Stimulated activated naive CD4-positive, alpha-beta T cell treated with Interleukin-2 at 50 U/mL for 16 hours (primary cell): ENCODE measurements at regions not wholly inside any gene's neighbourhood (a gene's known extent, or its start where the extent isn't known, plus 50 kb on each side); places are given as distances from the start of the nearest gene placed in this dataset.
"Not testable (repeated sequence)": the region's sequence is repeated elsewhere in the genome, so short reads cannot be mapped to it uniquely, and the experiment has no call there.

ENCODE experiments used
- DNase-seq: peaks from one replicate; lab custom pipeline; 2025; lab: John Stamatoyannopoulos, UW

DNA sequence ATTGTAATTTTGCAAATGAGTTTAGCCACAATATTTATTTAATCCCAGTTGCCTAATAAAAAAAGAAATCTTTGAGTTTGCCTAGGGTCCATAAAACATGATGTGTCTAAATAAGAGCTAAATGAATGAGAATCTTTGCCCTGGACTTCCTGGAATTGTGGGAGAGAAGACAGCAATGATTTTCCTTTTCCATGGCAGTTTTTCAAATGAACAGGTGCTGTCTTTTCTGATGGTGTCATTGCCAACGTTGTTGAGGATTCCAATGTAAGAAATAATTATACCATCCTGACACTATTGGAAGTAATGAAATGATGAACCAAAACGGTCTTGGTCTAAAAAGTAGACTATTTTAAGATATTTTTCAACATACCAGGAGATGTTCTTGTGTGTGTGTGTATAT is 984.7 kb upstream of the CELF2 start:
- no peak for DNase-seq

DNA sequence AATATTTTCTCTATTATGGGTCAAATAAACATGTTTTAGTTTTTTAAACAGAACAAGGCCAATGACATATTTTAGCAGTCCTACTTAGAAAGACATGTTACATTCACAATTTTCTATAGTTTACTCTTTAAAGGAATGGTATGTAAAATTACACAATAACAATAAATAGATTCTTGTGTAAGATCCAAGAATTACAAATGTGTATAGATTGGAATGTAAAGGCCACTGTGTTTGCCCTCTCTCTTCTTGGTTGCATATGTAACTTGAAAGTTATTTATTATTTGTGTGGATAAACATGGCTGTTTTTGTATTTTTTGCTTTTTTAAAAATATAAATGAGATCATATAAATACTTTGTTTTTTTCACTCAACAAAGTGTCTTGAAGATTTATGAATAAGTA is 979.3 kb upstream of the CELF2 start:
- DNase-seq = no peak

DNA sequence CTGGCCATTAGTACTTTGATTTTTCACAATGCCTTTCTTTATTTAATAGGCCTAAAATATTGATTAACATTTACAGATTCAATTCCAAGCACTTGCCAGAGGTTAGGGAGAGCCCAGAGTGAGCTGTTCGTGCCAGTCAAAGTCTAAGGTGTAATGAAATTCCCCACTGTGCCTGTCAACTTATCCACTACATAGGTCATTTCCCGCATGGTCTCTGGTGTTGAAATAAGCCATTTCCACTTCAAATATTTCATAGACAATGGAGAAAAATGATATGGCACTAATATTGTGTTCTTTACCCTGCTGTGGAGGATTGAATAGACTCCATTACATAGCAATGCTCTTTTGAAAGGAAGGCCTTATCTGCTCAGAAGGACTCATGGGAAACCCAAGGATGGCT is 978.1 kb upstream of the CELF2 start:
- no peak for DNase-seq

DNA sequence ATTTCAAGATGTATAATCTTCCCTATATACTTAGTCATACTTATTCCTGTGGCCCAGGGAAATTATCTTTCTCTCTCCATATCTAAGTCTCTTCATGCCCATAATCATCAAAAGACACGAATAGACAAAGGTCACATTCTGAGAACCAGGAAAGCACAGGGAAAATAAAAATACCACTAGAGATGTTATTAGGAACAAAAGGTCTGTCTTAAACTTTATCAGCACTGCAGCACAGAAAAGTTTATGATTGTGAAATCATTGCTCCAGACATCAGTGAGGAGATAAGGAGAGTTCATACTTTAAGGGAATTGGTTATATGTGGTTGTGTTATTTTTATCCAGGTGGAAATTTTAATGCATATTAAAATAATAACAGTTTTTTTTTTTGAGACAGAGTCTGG is 974.6 kb upstream of the CELF2 start:
- DNase-seq = no peak

DNA sequence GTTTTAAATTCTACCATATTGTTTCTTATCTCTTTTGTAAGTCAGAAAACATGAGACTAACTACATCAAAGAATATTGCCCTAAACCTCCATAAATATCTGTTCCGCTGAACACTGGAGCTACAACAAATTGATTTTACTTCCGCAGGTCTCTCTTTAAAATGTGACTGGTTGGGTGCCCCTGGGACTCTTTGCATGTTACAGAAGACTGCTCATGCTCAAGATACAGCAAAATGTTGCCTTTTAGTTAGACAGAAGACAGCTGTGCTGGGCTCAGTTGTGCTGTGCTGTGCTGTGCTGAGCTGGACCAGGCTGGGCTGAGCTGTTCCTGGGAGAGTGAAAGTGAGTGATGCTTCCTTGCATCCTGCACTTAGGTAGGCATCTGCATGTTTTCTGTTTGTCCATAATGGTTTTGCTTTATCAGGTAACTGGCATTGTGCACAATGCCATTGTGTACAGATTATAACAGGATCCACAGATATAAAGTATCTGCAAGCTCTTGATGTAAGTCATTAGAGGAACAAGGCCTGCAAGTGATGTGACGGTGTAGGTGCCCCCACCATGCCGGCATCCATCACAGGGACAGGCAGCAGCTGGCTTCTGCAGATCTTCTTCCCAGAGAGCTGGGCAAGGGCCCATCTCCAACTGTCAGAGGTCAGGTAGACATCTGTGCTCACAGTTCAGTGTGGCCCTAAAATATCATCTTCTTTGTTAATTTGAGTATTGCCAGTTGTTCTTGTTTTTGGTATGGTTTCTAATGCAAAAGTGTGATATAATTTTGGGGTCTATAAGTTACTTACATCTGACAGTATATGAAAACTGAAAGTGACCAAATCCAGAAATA is 972.5 kb upstream of the CELF2 start:
- no peak for DNase-seq

DNA sequence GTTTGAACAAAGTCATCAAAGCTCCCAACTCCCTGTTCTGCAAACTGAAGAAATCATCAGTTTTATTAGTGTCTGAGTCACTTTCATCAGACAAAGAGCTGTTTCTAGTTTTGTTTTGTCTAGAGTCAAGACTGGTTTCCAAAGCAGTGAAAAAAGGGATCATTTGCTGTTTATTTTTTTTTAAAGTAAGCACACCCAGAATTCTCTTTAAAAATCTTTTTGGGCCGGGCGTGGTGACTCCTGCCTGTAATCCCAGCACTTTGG is 972.0 kb upstream of the CELF2 start:
- DNase-seq = no peak

DNA sequence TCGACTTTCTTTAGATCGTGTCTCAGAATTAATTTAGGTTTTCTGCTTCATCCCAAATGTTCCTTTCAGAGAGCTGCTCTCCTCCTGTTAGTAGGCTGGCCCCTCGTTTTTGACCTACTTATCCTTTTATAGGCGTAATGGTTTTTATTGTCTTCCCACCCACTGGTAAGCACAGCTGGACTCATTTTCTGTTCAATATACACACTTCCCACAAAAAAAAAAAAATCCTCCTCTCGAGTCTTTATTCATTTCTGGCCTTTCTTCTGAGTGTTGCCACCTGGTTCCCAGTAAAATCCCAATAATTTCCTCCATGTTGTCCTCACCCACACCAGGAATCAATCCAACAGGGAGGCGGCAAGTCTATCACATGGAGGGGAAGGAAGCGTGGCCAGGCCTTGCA is 970.2 kb upstream of the CELF2 start:
- DNase-seq = no peak

DNA sequence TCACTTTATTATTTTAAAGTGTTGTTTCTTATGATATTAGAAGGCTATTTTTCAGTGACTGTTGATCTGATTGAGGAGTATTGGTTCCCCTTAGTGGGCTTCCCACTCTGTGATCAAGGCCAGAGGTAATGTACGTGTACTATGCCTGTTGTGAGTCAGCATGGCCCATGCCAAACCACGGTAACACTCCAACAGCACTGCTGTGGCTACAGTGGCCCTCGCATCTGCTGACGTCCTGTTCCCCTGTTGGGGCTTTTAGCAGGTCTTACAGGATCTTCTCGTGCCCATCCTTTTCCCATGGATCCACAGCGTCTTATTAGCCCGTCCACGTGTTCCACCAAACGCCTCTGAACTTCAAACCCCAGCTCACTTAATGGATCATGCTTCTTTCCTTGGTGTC is 964.6 kb upstream of the CELF2 start:
- no peak for DNase-seq

DNA sequence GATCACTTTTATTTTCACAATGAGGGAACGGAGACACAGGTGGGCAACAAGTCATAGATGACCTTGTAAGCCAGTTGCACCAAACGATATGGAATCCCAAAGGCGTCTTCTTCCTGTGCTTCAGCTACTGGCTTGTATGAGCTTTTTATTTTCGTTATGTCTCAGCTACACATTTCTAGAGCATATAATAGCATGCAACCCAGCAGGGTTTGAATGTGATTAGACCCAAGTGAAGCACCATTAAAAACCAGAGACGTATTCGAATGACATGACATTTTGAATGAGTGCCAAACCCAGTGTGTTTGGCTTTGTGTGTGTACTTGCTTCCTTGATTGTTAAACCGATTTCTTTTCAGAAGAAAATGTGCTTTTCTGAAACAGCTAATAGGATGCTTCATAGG is 963.2 kb upstream of the CELF2 start:
- DNase-seq = no peak

DNA sequence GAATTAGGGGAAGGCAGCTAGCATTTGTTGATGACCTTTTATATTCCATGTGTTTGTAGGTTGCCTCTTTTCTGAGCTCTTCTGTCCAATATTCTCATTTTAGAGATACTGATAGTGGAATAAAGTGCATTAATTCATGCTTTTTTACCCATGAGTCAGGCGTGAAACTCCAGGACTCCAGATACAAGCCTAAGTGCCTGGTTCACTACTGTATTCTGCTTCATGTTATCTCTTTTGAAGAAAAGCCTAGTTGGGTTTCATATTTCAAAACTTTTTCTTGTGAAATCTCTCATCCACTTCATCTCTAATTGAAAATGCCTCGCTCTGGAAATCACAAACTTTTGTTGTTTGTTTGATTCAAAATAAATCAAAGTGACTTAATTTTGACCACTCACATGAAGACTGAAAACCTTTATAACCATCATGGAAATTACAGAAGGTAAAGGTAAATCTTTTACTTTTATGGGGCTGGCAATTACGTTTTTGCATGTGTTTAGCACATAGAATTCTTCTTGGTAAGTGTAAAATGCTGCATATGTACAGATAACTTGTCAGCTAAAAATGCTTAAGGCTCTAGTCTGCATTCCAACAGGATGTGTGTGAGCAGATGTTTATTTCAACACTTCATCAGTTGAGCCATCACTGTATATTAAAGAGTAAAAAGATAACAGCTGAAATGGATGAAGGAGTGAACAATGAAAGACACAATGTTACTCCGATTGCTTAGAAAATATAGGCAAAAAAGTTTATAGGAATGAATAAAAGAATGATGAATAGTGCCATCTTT is 961.8 kb upstream of the CELF2 start:
- no peak for DNase-seq

DNA sequence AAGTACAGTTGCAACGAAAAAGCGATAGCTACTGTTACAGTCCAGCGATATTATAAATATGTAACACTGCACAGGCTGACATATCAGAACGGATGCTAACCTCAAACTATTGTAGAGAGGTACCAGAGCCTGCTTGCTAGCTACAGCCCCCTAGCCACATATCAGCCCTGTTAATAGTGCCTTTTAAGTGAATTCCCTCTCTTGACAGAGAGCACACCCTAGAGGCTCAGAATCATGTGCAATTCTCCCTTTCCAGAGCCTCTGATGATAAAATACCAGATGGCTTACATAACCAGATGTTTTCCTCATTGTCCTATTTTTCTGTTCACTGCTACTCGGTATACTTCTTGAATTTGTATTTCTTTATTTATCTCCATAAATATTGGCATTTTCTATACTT is 960.7 kb upstream of the CELF2 start:
- no peak for DNase-seq

DNA sequence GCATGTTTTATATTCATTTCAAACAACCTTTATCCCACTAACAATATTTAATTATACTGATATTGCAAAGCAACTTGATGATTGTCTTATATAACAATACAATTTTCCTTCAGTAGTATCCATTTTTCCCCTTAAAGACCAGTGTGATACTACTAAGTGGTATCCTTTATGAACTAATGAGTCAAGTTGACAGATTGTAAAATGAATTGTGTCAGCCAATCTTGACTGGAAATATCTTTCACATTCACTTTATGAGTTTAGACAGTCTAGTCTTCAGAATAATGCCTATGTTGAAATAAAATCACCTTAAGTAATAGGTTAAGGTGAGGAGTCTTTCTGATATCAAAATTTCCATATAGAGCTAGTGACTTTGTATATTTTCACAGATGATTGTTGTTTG is 950.0 kb upstream of the CELF2 start:
- DNase-seq = no peak

DNA sequence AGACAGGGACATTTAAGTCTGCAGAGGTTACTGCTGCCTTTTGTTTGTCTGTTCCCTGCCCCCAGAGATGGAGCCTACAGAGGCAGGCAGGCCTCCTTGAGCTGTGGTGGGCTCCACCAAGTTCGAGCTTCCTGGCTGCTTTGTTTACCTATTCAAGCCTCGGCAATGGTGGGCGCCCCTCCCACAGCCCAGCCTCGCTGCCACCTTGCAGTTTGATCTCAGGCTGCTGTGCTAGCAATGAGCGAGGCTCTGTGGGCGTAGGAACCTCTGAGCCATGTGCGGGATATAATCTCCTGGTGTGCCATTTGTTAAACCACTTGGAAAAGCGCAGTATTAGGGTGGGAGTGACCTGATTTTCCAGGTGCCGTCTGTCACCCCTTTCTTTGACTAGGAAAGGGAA is 942.8 kb upstream of the CELF2 start:
- not testable (repeated sequence) for DNase-seq

DNA sequence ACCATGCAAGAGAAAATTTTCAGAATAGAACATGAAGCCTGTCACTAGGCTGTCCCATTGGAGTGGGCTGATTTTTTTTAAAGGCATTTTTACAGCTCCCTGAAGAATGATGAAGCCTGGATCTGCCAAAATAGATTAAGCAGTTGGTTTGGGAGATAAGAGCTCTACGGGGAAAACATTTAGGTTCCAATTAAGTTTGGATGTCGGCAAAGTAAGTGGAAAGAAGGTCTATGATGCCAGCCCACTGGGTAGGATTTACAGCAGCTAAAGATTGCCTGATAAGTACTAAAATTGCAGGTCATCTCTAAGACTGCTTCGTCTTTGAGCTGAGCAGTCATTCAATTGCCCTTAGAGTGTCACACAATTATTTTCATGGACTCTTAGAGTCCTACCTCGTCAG is 939.2 kb upstream of the CELF2 start:
- DNase-seq = no peak

DNA sequence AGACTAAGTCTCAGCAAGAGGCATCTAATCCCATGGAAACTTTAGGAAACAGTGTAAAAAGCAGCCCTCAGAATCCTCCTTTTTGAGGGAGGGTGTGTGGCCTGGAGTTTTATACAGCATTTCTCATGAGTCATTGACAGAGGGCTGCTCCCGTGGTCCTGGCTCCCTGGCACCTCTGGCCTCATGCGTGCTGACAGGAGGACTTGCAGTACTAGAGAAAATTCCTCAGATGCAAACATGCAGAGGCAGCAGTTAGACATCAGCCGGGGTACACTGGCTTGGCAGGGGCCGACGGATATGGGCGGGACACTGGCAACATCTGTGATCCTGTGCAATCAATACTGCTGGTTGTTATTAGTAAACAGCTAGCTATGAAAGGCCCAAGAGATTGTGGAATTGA is 925.1 kb upstream of the CELF2 start:
- no peak for DNase-seq

DNA sequence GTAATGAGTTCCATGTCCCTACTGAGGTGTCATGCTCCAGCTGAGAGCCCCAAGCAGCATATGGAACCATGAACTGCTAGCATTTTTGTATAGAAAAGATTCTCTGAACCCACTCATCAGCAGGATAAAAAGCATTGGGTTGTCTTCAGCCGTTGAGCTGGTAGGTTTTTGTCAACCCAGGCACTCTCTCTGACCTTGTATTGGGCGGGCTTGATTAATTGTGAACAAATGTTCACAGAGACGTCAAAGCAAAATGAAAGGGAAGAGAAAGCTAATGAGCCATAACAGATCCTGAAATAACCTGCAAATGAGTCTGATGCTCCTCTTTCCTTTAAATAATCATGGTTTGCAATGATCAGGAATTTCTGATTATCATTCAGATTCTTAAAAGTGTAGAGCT is 924.7 kb upstream of the CELF2 start:
- DNase-seq = no peak

DNA sequence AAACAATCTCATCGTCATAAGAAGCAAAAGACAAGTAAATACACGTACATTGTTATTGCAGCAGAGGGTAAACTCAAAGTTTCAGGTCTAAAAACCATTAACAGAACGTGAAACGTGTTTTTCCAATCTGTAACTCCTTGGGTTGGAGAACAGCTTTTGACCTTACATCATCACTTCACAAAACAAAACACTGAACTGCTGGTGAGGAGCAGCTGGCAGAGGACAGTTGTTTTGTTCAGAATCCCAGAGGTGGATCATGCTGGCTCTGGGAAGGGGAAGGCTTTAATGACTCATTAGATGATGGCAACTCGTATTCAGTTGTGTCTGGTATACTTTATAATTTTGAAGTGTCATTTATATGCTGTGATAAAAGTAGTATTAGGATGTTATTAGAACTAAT is 923.0 kb upstream of the CELF2 start:
- no peak for DNase-seq

DNA sequence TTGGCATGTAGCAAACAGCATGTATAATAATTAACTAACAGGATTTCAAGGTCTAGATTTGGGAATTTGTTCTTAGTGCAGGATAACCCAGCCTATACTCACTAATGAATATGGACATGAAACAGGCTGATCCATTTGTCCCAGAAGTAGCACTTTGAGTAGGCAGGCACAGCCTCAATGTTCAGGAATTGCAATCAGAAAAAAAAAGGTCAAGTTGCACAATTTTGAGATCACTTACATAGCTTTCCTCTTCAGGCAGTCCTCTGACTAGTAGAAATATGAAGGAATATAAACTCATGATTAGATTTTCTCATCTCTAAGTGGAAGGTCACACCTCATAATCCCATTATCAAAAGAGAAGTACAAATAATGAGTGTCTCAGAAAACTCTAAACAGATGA is 921.4 kb upstream of the CELF2 start:
- no peak for DNase-seq

DNA sequence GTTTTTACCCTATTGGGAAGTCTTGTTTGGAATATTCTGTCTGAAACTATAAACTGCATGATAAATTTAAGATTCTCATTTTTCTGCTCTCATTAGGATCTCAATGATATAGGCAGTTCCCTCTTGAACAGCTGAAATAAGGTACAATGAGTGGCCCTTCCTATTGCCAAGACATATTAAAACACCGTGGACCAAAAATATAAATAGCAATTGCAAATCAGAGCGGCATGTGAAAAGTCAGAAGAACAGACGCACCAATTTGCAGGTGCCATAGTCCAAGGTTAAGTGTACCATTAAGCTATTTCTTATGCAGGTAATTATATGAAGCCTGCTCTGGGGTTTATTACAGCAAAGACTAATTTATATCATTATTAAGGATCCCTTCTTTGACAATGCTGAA is 920.8 kb upstream of the CELF2 start:
- no peak for DNase-seq

DNA sequence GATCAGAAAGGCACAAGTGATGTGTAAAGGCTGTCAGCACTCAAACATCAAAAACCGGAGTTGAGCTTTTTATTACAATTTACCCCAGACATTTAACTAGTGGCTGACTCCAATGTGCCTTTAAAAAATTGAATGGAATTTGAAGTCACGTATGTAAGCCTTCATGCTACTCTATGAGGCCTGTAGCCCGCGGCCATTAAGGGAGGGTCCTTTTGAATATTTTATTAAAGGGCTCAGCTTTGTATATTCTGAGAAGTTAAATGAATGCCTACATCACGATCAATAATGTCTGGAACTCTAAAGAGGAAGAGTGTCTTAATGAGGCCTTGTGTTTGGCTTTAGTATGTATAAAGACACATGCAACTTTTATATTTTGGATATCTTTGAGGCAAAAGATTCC is 916.6 kb upstream of the CELF2 start:
- no peak for DNase-seq

DNA sequence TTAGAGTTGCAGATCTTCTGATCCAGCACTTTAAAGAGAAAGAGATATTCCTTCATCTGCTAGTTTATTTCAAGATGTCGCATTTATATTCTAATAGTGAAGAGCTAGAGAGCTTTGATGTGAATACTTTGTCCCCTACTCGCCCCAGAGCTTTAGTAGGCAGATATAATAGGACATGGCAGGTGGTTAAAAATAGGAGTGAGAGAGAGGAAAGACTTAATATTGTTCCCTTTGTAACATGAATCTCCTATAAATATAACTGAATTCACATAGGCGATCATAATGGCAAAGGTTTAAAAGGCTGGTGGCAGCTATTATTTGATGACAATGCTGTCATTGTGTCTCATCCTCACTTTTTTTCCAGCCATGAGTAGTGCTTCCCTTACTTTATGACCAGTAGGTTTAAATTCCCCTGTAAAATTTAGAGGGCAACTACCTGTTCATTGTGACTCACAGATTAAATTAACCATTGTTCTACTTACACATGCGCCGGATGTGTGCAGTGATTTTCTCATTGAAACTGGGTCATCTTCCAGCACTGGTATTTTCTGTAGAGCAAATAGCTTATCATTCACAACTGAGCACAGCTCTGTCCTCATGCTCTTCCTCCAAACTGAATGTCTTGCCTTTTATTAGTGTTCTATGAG is 906.7 kb upstream of the CELF2 start:
- no peak for DNase-seq

DNA sequence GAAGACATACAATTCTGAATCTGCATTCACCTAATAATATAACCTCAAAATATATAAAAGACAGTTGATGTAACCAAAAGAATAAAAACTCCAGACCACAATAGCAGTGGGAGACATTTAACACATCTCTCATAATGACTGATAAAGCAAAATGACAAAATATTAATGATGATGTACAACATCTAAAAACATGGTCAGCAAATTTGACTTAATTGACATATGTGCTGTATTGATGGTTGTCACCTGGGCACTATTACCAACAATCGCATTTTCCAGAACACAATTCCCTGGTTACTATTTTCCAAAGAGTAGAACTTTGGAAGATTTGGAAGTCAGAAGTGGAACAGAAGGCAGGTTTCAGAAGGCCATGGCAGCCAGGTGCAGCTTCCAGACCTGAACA is 899.5 kb upstream of the CELF2 start:
- no peak for DNase-seq

DNA sequence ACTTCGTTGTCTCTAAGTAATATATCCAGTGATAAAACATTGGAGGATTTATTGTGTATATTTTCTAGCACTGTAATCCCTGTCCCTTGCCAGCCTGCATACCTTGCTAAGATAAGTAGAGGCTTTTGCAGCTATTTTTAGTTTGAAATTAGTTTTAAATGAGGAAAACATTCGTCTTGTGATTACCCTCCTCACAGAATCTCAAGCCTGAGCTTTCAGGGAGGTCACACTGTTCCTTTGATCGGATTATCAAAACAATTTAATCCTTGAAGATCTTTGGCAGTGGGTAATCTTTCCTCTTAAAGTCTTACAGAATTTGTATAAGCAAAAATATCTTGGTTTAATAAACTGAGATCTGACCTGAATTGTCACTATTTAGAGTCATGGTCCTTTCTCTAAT is 897.0 kb upstream of the CELF2 start:
- no peak for DNase-seq

DNA sequence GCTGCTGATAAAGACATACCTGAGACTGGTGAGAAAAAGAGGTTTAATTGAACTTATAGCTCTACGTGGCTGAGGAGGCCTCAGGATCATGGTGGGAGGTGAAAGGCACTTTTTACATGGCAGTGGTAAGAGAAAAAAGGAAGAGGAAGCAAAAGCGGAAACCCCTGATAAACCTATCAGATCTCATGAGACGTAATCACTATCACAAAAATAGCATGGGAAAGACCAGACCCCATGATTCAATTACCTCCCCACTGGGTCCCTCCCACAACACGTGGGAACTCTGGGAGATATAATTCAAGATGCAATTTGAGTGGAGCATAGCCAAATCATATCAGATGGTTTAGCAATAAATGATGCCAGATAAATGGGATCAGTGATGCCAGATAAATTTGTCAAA is 892.0 kb upstream of the CELF2 start:
- DNase-seq = no peak
